Liver (tissue), 3 donors: ENCODE measurements at regions not wholly inside any gene's neighbourhood (a gene's known extent, or its start where the extent isn't known, plus 50 kb on each side); places are given as distances from the start of the nearest gene placed in this dataset.

Experiments used
- EGR1 ChIP-seq, 2 donors: IDR thresholded peaks; 2 replicates each; pipeline ENCODE4 v1.6.1; 2016 to 2018; ENCODE audit warnings: antibody characterized with exemption in 2 of 2, low read depth in 2 of 2
- HNF4G ChIP-seq: IDR thresholded peaks from 2 replicates; pipeline ENCODE4 v1.6.1; 2016; ENCODE audit warnings: antibody characterized with exemption
- JUND ChIP-seq, 2 donors: IDR thresholded peaks; 2 replicates each; pipeline ENCODE4 v1.6.1; 2016; ENCODE audit warnings: antibody characterized with exemption in 2 of 2
- RAD21 ChIP-seq, 2 donors: IDR thresholded peaks; 2 replicates each; pipeline ENCODE4 v1.6.1; 2016; ENCODE audit warnings: antibody characterized with exemption in 2 of 2, mild to moderate bottlenecking in 2 of 2
- TAF1 ChIP-seq: conservative IDR thresholded peaks from 2 replicates; pipeline ENCODE4 v1.6.1; 2016; ENCODE audit warnings: antibody characterized with exemption, mild to moderate bottlenecking
- YY1 ChIP-seq: IDR thresholded peaks from 2 replicates; pipeline ENCODE4 v1.6.1; 2016; ENCODE audit warnings: antibody characterized with exemption, mild to moderate bottlenecking
- TF ChIP-seq, protein P1 (sequence below): fragments of 150-350 bp; IDR thresholded peaks from 2 replicates; pipeline ENCODE4 v1.5.1; 2017; ENCODE audit warnings: improper control_type of control experiment, low read depth, low read length; ENCODE audit not compliant: missing input control
- TF ChIP-seq, protein P2 (sequence below): IDR thresholded peaks from 2 replicates; pipeline ENCODE4 v1.6.1; 2016; ENCODE audit warnings: antibody characterized with exemption, mild to moderate bottlenecking
- TF ChIP-seq, protein P3 (sequence below): IDR thresholded peaks from 2 replicates; pipeline ENCODE4 v1.6.1; 2016; ENCODE audit warnings: antibody characterized with exemption
- TF ChIP-seq, protein P4 (sequence below): IDR thresholded peaks from 2 replicates; pipeline ENCODE4 v1.6.1; 2016; ENCODE audit warnings: antibody characterized with exemption
- TF ChIP-seq, protein P5 (sequence below): IDR thresholded peaks from 2 replicates; pipeline ENCODE4 v1.6.1; 2016; ENCODE audit warnings: antibody characterized with exemption
- donor health status: healthy.
- donor health status: healthy.

DNA sequence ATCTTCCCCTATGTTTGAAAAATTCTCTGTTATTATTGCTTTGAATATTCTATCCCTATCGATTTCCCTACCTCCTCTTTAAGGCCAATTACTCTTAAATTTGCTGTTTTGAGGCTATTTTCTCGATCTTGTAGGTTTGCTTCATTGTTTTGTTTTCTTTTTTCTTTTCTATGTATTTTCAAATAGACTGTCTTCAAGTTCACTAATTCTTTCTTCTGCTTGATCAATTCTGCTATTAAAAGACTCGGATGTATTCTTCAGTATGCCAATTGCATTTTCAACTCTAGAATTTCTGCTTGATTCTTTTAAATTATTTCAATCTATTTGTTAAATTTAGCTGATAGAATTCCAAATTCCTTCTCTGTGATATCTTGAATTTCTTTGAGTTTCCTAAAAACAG lies 144.0 kb upstream of the NANOGP8 start:
- TF ChIP-seq, protein P1, sequence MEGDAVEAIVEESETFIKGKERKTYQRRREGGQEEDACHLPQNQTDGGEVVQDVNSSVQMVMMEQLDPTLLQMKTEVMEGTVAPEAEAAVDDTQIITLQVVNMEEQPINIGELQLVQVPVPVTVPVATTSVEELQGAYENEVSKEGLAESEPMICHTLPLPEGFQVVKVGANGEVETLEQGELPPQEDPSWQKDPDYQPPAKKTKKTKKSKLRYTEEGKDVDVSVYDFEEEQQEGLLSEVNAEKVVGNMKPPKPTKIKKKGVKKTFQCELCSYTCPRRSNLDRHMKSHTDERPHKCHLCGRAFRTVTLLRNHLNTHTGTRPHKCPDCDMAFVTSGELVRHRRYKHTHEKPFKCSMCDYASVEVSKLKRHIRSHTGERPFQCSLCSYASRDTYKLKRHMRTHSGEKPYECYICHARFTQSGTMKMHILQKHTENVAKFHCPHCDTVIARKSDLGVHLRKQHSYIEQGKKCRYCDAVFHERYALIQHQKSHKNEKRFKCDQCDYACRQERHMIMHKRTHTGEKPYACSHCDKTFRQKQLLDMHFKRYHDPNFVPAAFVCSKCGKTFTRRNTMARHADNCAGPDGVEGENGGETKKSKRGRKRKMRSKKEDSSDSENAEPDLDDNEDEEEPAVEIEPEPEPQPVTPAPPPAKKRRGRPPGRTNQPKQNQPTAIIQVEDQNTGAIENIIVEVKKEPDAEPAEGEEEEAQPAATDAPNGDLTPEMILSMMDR = no peak
- TF ChIP-seq, protein P2, sequence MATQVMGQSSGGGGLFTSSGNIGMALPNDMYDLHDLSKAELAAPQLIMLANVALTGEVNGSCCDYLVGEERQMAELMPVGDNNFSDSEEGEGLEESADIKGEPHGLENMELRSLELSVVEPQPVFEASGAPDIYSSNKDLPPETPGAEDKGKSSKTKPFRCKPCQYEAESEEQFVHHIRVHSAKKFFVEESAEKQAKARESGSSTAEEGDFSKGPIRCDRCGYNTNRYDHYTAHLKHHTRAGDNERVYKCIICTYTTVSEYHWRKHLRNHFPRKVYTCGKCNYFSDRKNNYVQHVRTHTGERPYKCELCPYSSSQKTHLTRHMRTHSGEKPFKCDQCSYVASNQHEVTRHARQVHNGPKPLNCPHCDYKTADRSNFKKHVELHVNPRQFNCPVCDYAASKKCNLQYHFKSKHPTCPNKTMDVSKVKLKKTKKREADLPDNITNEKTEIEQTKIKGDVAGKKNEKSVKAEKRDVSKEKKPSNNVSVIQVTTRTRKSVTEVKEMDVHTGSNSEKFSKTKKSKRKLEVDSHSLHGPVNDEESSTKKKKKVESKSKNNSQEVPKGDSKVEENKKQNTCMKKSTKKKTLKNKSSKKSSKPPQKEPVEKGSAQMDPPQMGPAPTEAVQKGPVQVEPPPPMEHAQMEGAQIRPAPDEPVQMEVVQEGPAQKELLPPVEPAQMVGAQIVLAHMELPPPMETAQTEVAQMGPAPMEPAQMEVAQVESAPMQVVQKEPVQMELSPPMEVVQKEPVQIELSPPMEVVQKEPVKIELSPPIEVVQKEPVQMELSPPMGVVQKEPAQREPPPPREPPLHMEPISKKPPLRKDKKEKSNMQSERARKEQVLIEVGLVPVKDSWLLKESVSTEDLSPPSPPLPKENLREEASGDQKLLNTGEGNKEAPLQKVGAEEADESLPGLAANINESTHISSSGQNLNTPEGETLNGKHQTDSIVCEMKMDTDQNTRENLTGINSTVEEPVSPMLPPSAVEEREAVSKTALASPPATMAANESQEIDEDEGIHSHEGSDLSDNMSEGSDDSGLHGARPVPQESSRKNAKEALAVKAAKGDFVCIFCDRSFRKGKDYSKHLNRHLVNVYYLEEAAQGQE = no peak
- no peak for TF ChIP-seq YY1
- TF ChIP-seq RAD21 (IDR thresholded peaks at IDR 0.05) = no peak
- TF ChIP-seq, protein P3, sequence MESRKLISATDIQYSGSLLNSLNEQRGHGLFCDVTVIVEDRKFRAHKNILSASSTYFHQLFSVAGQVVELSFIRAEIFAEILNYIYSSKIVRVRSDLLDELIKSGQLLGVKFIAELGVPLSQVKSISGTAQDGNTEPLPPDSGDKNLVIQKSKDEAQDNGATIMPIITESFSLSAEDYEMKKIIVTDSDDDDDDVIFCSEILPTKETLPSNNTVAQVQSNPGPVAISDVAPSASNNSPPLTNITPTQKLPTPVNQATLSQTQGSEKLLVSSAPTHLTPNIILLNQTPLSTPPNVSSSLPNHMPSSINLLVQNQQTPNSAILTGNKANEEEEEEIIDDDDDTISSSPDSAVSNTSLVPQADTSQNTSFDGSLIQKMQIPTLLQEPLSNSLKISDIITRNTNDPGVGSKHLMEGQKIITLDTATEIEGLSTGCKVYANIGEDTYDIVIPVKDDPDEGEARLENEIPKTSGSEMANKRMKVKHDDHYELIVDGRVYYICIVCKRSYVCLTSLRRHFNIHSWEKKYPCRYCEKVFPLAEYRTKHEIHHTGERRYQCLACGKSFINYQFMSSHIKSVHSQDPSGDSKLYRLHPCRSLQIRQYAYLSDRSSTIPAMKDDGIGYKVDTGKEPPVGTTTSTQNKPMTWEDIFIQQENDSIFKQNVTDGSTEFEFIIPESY = no peak
- TF ChIP-seq EGR1 (IDR thresholded peaks at IDR 0.05; ENCODE audit: low read depth in 2 of 2) = no peak
- TF ChIP-seq TAF1 = no peak
- TF ChIP-seq HNF4G = no peak
- TF ChIP-seq, protein P4, sequence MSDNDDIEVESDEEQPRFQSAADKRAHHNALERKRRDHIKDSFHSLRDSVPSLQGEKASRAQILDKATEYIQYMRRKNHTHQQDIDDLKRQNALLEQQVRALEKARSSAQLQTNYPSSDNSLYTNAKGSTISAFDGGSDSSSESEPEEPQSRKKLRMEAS = no peak
- TF ChIP-seq, protein P5, sequence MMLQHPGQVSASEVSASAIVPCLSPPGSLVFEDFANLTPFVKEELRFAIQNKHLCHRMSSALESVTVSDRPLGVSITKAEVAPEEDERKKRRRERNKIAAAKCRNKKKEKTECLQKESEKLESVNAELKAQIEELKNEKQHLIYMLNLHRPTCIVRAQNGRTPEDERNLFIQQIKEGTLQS = no peak
- TF ChIP-seq JUND (IDR thresholded peaks at IDR 0.05) = no peak
